GM12892 (cell line): ENCODE measurements at regions not wholly inside any gene's neighbourhood (a gene's known extent, or its start where the extent isn't known, plus 50 kb on each side); places are given as distances from the start of the nearest gene placed in this dataset.

Experiments
- POLR2A ChIP-seq: IDR thresholded peaks from 2 replicates; pipeline ENCODE4 v1.6.1; 2011; ENCODE audit warnings: low read depth, low read length, control low read depth
- POLR2AphosphoS5 ChIP-seq: IDR thresholded peaks from 2 replicates; pipeline ENCODE4 v1.6.1; 2011; ENCODE audit warnings: low read depth, low read length, control low read depth

- TF ChIP-seq POLR2AphosphoS5 = no peak
- no peak for TF ChIP-seq POLR2A
These were observed 240.2 kb upstream of the CLEC14A start for GRCh38 chr14:38496092-38496491.
